WI38 (cell line): ENCODE measurements at regions not wholly inside any gene's neighbourhood (a gene's known extent, or its start where the extent isn't known, plus 50 kb on each side); places are given as distances from the start of the nearest gene placed in this dataset.

ENCODE experiments used
- H3K4me3 ChIP-seq: 2 replicates; pipeline ENCODE4 v1.5.1; 2011; ENCODE audit warnings: low read depth, mild to moderate bottlenecking, control low read depth, low read length
- TF ChIP-seq, protein P1 (sequence below): IDR thresholded peaks from 2 replicates; pipeline ENCODE4 v1.5.1; 2012; ENCODE audit warnings: low read depth, mild to moderate bottlenecking, control low read depth, low read length

DNA sequence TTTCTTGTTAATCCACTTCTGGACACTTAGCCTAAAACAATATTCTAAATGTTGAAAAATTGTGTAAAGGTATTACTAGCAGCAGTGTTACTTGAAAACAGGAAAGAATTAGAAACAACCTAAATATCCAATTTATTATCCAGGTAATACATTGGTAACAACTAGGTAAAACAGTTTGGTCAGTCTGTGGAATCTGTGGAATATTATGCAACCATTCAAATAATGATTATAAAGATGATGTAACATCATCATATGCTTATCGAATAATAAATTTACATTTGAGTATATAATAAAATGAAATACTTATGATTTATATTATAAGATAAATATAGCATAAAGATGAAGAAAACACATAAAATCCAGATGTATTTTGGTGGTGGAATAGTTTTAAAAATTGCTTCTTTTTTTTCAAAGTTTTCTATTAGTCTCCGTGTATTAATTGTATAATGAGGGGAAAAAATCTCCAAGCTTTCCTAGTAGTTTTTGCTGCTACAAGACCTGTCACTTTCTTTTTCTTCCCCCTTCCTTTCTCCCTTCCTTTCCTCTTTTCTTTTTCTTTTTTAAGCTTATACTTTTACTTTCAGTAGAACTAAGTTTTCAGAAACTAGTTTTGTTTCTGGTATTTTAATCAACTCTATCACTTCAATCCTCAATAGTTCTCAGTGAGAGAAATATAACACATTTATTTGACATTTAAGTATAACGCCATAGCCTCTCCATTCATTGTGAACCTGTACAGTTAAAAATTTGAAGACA lies 197.8 kb upstream of the HMCN1 start:
- no peak overlapping the region for H3K4me3 ChIP-seq
- TF ChIP-seq, protein P1, sequence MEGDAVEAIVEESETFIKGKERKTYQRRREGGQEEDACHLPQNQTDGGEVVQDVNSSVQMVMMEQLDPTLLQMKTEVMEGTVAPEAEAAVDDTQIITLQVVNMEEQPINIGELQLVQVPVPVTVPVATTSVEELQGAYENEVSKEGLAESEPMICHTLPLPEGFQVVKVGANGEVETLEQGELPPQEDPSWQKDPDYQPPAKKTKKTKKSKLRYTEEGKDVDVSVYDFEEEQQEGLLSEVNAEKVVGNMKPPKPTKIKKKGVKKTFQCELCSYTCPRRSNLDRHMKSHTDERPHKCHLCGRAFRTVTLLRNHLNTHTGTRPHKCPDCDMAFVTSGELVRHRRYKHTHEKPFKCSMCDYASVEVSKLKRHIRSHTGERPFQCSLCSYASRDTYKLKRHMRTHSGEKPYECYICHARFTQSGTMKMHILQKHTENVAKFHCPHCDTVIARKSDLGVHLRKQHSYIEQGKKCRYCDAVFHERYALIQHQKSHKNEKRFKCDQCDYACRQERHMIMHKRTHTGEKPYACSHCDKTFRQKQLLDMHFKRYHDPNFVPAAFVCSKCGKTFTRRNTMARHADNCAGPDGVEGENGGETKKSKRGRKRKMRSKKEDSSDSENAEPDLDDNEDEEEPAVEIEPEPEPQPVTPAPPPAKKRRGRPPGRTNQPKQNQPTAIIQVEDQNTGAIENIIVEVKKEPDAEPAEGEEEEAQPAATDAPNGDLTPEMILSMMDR, result no peak

DNA sequence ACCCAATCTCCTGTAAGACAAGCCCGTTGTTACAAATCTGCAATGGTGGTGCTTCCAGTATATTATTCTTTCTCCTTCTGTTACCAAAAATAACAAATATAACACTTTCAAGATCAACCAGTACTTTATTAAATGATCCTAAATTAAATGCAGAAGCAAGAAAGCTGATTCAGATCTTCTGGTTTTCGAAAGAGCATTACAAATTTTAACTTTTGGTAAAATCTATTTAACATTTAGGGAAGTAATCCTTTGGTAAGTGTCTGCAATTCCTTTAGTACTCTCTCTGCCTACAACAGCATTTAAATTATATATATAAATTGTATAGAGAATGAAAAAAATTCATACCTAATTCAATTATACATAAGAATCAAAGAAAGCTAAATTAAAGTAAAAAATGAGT lies 198.6 kb upstream of the HMCN1 start:
- H3K4me3 ChIP-seq, result no peak overlapping the region
- TF ChIP-seq, protein P1, result no peak

DNA sequence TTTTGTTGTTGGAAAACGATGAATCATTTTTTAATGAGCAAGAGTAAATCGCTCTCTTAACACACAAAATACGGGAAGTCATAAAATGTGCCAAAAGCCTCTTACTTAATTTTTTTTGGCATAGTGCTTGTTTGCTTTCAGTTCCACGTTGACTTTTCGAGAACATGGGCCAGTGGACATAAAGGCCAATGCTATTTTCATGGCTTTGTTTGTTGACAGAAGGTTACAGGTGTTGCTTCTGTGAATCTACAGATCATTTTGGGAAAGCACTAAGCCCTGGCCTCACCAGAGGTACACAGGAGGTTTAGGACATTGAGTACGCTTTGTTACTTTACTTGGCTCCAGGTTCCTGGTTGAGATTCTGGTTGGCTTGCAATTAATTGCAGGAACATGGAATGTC lies 199.4 kb upstream of the HMCN1 start:
- TF ChIP-seq, protein P1, result no peak
- H3K4me3 ChIP-seq, result no peak overlapping the region

DNA sequence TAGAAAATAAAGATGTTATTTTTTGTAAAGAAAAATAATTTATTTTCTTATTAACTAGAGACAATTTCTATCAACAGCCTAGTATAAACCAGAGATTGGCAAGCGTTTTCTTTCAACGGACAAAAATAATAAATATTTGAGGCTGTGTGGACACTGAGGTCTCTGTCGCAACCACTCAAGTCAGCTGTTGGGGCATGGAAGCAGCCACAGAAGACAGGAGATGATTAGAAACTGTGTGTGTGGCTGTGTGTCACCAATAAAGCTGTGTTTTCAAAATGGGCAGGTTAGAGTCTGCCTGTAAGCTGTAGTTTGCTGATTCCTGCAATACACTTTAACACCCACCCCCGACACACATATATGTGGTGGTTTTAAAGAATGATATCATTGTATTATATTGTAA lies 200.6 kb upstream of the HMCN1 start:
- H3K4me3 ChIP-seq, result no peak overlapping the region
- TF ChIP-seq, protein P1, result no peak

DNA sequence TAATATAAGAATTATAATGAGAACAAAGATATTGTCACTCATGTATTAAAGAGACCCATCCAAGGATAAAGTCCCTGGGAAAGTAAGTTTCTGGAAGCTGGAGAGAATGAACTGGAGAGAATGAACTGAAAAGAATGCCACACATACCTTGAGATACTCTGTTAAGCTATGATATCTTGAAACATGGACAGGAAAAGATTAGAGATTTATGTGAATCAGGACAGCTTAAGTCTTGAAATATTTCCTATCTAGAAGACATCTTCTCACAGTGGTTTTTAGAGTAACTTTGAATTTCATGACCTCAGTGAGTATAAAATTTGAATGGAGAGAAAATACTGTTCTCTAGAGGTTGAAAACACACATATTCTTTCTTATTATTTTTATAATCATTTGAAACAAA lies 201.3 kb upstream of the HMCN1 start:
- no peak overlapping the region for H3K4me3 ChIP-seq
- TF ChIP-seq, protein P1, result no peak

DNA sequence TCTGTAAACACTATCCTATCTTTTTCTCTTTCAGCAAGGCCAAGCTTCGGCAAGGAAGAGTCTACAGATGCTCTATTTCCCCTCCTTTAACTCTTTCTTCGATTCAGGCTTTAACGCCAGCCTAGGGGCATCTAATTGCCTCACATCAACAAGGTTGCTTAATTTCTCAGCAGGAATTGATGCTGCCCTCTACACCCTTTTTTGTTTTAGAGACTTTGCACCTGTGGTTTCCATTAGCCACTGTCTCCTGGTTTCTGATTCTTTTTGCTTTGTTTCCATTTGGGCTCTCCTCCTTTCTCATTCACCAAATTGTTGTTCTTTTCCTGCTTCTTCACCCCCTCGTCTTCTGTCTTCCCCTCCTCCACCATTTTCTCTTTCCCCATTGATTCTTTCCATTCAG lies 202.4 kb upstream of the HMCN1 start:
- TF ChIP-seq, protein P1, result no peak
- no peak overlapping the region for H3K4me3 ChIP-seq

DNA sequence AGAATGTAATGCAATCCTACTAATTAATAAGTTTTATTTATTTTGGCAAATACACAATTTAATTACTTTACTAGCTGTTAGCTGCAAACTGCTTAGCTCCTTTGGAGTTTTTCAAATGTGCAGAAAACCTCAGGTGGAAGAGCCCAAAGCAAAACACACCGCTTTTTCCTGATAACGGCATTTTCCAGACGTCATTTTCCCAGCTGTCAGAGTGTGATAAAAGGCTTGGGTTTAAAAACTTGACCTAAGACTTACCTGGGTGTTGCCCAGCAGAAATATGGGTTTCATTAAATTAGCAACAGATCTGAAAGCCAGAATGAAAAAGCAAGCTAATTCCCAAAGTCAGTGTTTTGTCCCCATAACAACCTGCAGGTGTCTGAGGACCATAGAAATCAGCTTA lies 204.0 kb upstream of the HMCN1 start:
- TF ChIP-seq, protein P1, result no peak
- H3K4me3 ChIP-seq, result no peak overlapping the region
